Endodermal cell (in vitro differentiated cells): ENCODE measurements at regions not wholly inside any gene's neighbourhood (a gene's known extent, or its start where the extent isn't known, plus 50 kb on each side); places are given as distances from the start of the nearest gene placed in this dataset.
"Not testable (repeated sequence)": the region's sequence is repeated elsewhere in the genome, so short reads cannot be mapped to it uniquely, and the experiment has no call there.

Source experiments
- DNase-seq: peaks from one replicate; pipeline ENCODE4 v3.0.0-alpha.2; 2017
- H3K27ac ChIP-seq: 2 replicates; pipeline ENCODE4 v1.5.1; 2013; ENCODE audit warnings: mild to moderate bottlenecking, low read depth, low read length, moderate library complexity
- H3K27me3 ChIP-seq: 2 replicates; pipeline ENCODE4 v1.6.1; 2013; ENCODE audit warnings: mild to moderate bottlenecking, low read length, moderate library complexity; ENCODE audit not compliant: insufficient read depth, control insufficient read depth, poor library complexity, severe bottlenecking
- H3K36me3 ChIP-seq: 2 replicates; pipeline ENCODE4 v1.7.0; 2013; ENCODE audit warnings: mild to moderate bottlenecking, low read length, moderate library complexity; ENCODE audit not compliant: control insufficient read depth, insufficient read depth
- H3K4me1 ChIP-seq: one replicate; pipeline ENCODE4 v1.7.0; 2013; ENCODE audit warnings: low read length; ENCODE audit not compliant: control insufficient read depth, insufficient read depth
- H3K4me3 ChIP-seq: 2 replicates; pipeline ENCODE4 v1.5.1; 2013; ENCODE audit warnings: mild to moderate bottlenecking, low read length, moderate library complexity
- H3K9ac ChIP-seq: 2 replicates; pipeline ENCODE4 v1.6.1; 2013; ENCODE audit warnings: mild to moderate bottlenecking, low read length, moderate library complexity; ENCODE audit not compliant: poor library complexity, severe bottlenecking; ENCODE audit errors: extremely low read depth
- H3K9me3 ChIP-seq: 2 replicates; pipeline ENCODE4 v1.6.1; 2013; ENCODE audit warnings: mild to moderate bottlenecking, low read length, moderate library complexity; ENCODE audit not compliant: control insufficient read depth
- H3K27ac Mint-ChIP-seq: 2 replicates; pipeline ENCODE4 v1.8.0; 2020; ENCODE audit warnings: mixed read lengths
- H3K27me3 Mint-ChIP-seq: 2 replicates; pipeline ENCODE4 v1.8.0; 2021; ENCODE audit warnings: mild to moderate bottlenecking, mixed read lengths; ENCODE audit not compliant: insufficient read depth
- H3K36me3 Mint-ChIP-seq: 2 replicates; pipeline ENCODE4 v1.8.0; 2020; ENCODE audit warnings: low read depth, mixed read lengths
- H3K4me1 Mint-ChIP-seq: 2 replicates; pipeline ENCODE4 v1.8.0; 2020; ENCODE audit warnings: mixed read lengths
- H3K4me3 Mint-ChIP-seq: 2 replicates; pipeline ENCODE4 v1.8.0; 2020; ENCODE audit warnings: mild to moderate bottlenecking, moderate library complexity, mixed read lengths
- H3K9me3 Mint-ChIP-seq: 2 replicates; pipeline ENCODE4 v1.8.0; 2020; ENCODE audit warnings: mild to moderate bottlenecking, mixed read lengths
- WGBS, 2 experiments: methylation state at CpG; one replicate each; pipeline versions ENCODE4 v1.1.5 to v1.1.7; 2013; ENCODE audit warnings: missing lambda C conversion rate in 2 of 2, mixed read lengths in 1 of 2; ENCODE audit not compliant: insufficient coverage in 1 of 2, insufficient read length in 1 of 2; 5-methylcytosine and 5-hydroxymethylcytosine counted together
- TF ChIP-seq, protein P1 (sequence below): fragments of 200-600 bp; sonication (generic); conservative IDR thresholded peaks from 2 replicates; pipeline ENCODE4 v1.5.0; 2021; ENCODE audit warnings: antibody characterized with exemption, mild to moderate bottlenecking

DNA sequence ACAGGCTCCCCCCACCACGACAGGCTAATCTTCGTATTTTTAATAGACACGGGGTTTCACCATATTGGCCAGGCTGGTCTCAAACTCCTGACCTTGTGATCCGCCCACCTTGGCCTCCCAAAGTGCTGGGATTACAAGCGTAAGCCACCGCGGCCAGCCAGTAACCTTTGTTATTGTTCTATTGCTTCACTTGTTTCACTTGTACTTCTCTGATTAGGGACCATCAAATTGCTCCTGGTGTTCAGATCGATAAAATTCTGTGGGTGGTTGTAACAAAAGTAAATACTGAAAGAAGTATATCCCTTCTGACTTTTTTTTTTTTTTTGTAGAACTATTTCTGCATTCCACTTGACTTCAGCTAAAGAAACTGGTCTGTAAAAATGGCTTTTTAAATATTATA is 445.5 kb upstream of the CDH10 start:
- no peak for DNase-seq
- WGBS, 2 experiments = 81 to 96% methylated on average over 7 to 8 of the region's 8 CpGs
- no peak overlapping the region for H3K27ac ChIP-seq
- Mint-ChIP-seq H3K4me3 (no peak overlapping the region), H3K27me3 (no peaks in the 10 kb centered on the region), H3K9me3 (no peaks in the 10 kb centered on the region), H3K4me1 (no peaks in the 10 kb centered on the region), H3K36me3 (no peaks in the 10 kb centered on the region), H3K27ac (no peak overlapping the region)
- no peaks in the 10 kb centered on the region for H3K9me3 ChIP-seq
- TF ChIP-seq, protein P1, sequence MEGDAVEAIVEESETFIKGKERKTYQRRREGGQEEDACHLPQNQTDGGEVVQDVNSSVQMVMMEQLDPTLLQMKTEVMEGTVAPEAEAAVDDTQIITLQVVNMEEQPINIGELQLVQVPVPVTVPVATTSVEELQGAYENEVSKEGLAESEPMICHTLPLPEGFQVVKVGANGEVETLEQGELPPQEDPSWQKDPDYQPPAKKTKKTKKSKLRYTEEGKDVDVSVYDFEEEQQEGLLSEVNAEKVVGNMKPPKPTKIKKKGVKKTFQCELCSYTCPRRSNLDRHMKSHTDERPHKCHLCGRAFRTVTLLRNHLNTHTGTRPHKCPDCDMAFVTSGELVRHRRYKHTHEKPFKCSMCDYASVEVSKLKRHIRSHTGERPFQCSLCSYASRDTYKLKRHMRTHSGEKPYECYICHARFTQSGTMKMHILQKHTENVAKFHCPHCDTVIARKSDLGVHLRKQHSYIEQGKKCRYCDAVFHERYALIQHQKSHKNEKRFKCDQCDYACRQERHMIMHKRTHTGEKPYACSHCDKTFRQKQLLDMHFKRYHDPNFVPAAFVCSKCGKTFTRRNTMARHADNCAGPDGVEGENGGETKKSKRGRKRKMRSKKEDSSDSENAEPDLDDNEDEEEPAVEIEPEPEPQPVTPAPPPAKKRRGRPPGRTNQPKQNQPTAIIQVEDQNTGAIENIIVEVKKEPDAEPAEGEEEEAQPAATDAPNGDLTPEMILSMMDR = no peak
- H3K9ac ChIP-seq = no peak overlapping the region
- H3K27me3 ChIP-seq = no peaks in the 10 kb centered on the region
- H3K4me1 ChIP-seq = no peaks in the 10 kb centered on the region
- H3K36me3 ChIP-seq = no peaks in the 10 kb centered on the region
- no peak overlapping the region for H3K4me3 ChIP-seq

DNA sequence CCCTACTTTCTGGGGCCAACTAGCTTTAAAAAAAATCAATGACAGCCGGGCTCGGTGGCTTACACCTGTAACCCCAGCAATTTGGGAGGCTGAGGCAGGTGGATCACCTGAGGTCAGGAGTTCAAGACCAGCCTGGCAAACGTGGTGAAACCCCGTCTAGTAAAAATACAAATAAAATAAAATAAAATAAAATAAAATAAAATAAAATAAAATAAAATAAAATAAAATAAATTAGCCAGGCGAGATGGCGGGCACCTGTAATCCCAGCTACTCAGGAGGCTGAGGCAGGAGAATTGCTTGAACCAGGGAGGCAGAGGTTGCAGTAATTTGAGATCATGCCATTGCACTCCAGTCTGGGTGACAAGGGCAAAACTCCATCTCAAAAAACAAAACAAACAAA is 443.9 kb upstream of the CDH10 start:
- 96% methylated on average over 4 of the region's 6 CpGs; no CpG with 5 or more reads in 1 of the 2 experiments for WGBS, 2 experiments
- not testable (repeated sequence) for DNase-seq, H3K27ac ChIP-seq, H3K9me3 ChIP-seq, H3K27me3 Mint-ChIP-seq, H3K4me3 ChIP-seq, H3K4me1 ChIP-seq, H3K4me1 Mint-ChIP-seq, H3K4me3 Mint-ChIP-seq, H3K9ac ChIP-seq, H3K9me3 Mint-ChIP-seq, H3K27ac Mint-ChIP-seq, H3K36me3 ChIP-seq, H3K36me3 Mint-ChIP-seq, H3K27me3 ChIP-seq

DNA sequence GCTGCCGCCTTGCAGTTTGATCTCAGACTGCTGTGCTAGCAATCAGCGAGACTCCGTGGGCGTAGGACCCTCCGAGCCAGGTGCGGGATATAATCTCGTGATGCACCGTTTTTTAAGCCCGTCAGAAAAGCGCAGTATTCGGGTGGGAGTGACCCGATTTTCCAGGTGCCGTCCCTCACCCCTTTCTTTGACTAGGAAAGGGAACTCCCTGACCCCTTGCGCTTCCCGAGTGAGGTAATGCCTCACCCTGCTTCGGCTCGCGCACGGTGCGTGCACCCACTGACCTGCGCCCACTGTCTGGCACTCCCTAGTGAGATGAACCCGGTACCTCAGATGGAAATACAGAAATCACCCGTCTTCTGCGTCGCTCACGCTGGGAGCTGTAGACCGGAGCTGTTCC is 438.5 kb upstream of the CDH10 start:
- not testable (repeated sequence) for H3K9me3 ChIP-seq, H3K4me1 ChIP-seq, H3K4me1 Mint-ChIP-seq, H3K27me3 Mint-ChIP-seq, H3K27ac ChIP-seq, DNase-seq, H3K27me3 ChIP-seq, H3K36me3 ChIP-seq, H3K9me3 Mint-ChIP-seq, H3K4me3 ChIP-seq, H3K9ac ChIP-seq, H3K36me3 Mint-ChIP-seq
- H3K27ac Mint-ChIP-seq = peak overlapping the region; percentile 77
- 94 to 100% methylated on average over 2 to 21 of the region's 27 CpGs for WGBS, 2 experiments
- H3K4me3 Mint-ChIP-seq = peak overlapping the region; percentile 57

DNA sequence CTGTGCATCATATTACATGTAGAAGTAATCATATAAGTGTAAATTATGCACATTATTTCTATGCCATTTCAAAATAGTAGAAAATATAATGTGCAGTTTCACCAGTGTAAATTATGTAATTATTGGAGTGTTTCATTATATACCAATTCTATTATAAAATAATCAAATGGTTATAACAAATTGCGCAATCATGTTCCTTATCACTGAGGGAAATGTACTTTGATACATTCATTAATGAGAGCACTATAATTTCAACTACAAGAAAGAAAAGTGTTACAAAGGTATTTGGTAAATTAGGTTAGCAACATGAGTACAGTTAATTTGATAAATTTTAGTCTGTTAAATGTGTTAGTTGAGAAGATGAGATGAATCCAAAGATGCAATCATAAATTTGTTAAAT is 421.5 kb upstream of the CDH10 start:
- Mint-ChIP-seq H3K36me3 (no peaks in the 10 kb centered on the region), H3K4me3 (no peak overlapping the region), H3K27ac (no peak overlapping the region), H3K4me1 (no peaks in the 10 kb centered on the region), H3K27me3 (no peaks in the 10 kb centered on the region), H3K9me3 (no peaks in the 10 kb centered on the region)
- no peaks in the 10 kb centered on the region for H3K36me3 ChIP-seq
- no peaks in the 10 kb centered on the region for H3K27me3 ChIP-seq
- H3K4me1 ChIP-seq = no peaks in the 10 kb centered on the region
- no peak for DNase-seq
- no peak overlapping the region for H3K4me3 ChIP-seq
- no CpG with 5 or more reads among the region's 1 CpG for WGBS, 2 experiments
- no peaks in the 10 kb centered on the region for H3K9me3 ChIP-seq
- no peak overlapping the region for H3K9ac ChIP-seq
- TF ChIP-seq, protein P1 = no peak
- H3K27ac ChIP-seq = no peak overlapping the region
